K562 (cell line): ENCODE measurements at regions not wholly inside any gene's neighbourhood (a gene's known extent, or its start where the extent isn't known, plus 50 kb on each side); places are given as distances from the start of the nearest gene placed in this dataset.

Experiments
- ATAC-seq: fragments of 200-7000 bp; cut with Tn5 transposase; 3 replicates; pipeline ENCODE4 v1.9.1; 2020; ENCODE audit warnings: moderate library complexity
- BruUV-seq: library from RNA; stranded (reverse); fragments of 400-500 nt; replicated peaks from 2 replicates; lab custom pipeline; 2021; lab: Mats Ljungman, UMichigan
- CTCF ChIA-PET: fragments of 300-600 bp; formaldehyde crosslinking; extraction: SDS; loops from one replicate; lab custom pipeline; 2021; ENCODE audit warnings: low intra/inter-chr PET ratio; lab: Yijun Ruan, JAX
- POLR2A ChIA-PET: fragments of 300-600, 350-650 bp; sonication (Branson Sonifier 250); formaldehyde crosslinking; extraction: SDS; loops from one replicate; lab custom pipeline; 2021; ENCODE audit warnings: antibody characterized with exemption, inconsistent platforms; lab: Yijun Ruan, JAX
- DNase-seq, 4 experiments: peaks; one replicate each; pipeline versions ENCODE4 v3.0.0 to v3.0.0-alpha.2; 2011 to 2018; ENCODE audit warnings: low spot score in 3 of 4, mixed read lengths in 3 of 4; ENCODE audit errors: extremely low read depth in 1 of 4
- FAIRE-seq: peaks from 2 replicates; lab custom pipeline; 2011; peaks lifted over from hg19 to GRCh38; lab: Jason Lieb, UNC
- H2AFZ ChIP-seq: 2 replicates; pipeline ENCODE4 v1.6.0; 2011; ENCODE audit warnings: low read depth, low read length, control low read depth, inconsistent platforms
- H3K27ac ChIP-seq: fragments of 200-600 bp; 3 replicates; pipeline ENCODE4 v1.8.0; 2011; ENCODE audit warnings: low read depth, mild to moderate bottlenecking, control low read depth, inconsistent platforms, low read length, moderate library complexity, mixed read lengths; ENCODE audit errors: extremely low read depth
- H3K27me3 ChIP-seq, 2 experiments: fragments of 300-600 bp in 1 of 2; 2 replicates in 1 of 2; 3 replicates in 1 of 2; pipeline versions ENCODE4 v1.6.0 to v1.8.0; 2011; ENCODE audit warnings: inconsistent platforms in 2 of 2, low read length in 2 of 2, mild to moderate bottlenecking in 1 of 2, mixed read lengths in 1 of 2, moderate library complexity in 1 of 2; ENCODE audit not compliant: control insufficient read depth in 2 of 2, insufficient read depth in 2 of 2
- H3K36me3 ChIP-seq: fragments of 300-600 bp; 3 replicates; pipeline ENCODE4 v1.8.0; 2011; ENCODE audit warnings: mild to moderate bottlenecking, low read length, inconsistent platforms; ENCODE audit not compliant: control insufficient read depth, insufficient read depth
- H3K4me1 ChIP-seq, 2 experiments: fragments of 200-600 bp in 1 of 2; replicated peaks in 1 of 2; 2 replicates in 1 of 2; 3 replicates in 1 of 2; pipeline versions ENCODE4 v1.5.1 to v1.8.0; 2011; ENCODE audit warnings: inconsistent platforms in 2 of 2, low read length in 2 of 2, mild to moderate bottlenecking in 1 of 2, mixed read lengths in 1 of 2, moderate library complexity in 1 of 2; ENCODE audit not compliant: control insufficient read depth in 2 of 2, insufficient read depth in 2 of 2
- H3K4me2 ChIP-seq: 2 replicates; pipeline ENCODE4 v1.6.1; 2011; ENCODE audit warnings: low read length, control low read depth, inconsistent platforms, mixed read lengths; ENCODE audit not compliant: insufficient read depth
- H3K4me3 ChIP-seq: fragments of 200-600 bp; sonication (generic), shearing (Covaris generic); 2 replicates; pipeline ENCODE4 v1.5.1; 2016; ENCODE audit warnings: control low read depth, inconsistent platforms
- H3K79me2 ChIP-seq: fragments of 200-600 bp; 3 replicates; pipeline ENCODE4 v1.8.0; 2011; ENCODE audit warnings: low read length, inconsistent platforms; ENCODE audit not compliant: control insufficient read depth, insufficient read depth
- H3K9ac ChIP-seq, 2 experiments: 2 replicates each; pipeline versions ENCODE4 v1.6.0 to v1.6.1; 2011; ENCODE audit warnings: low read depth in 2 of 2, low read length in 2 of 2, control low read depth in 1 of 2, inconsistent platforms in 1 of 2, mild to moderate bottlenecking in 1 of 2, mixed read lengths in 1 of 2; ENCODE audit not compliant: insufficient read depth in 1 of 2
- H3K9me1 ChIP-seq: one replicate; pipeline ENCODE4 v1.6.0; 2011; ENCODE audit warnings: inconsistent platforms, mild to moderate bottlenecking, low read length, moderate library complexity; ENCODE audit not compliant: control insufficient read depth, insufficient read depth
- H3K9me3 ChIP-seq: replicated peaks from 2 replicates; pipeline ENCODE4 v1.5.1; 2011; ENCODE audit warnings: low read depth, low read length, inconsistent platforms; ENCODE audit not compliant: control insufficient read depth, insufficient read depth
- H4K20me1 ChIP-seq: replicated peaks from 2 replicates; pipeline ENCODE4 v1.6.1; 2011; ENCODE audit warnings: low read length, inconsistent platforms, mixed read lengths; ENCODE audit not compliant: control insufficient read depth, insufficient read depth
- ATF7 ChIP-seq: fragments of 450-650 bp; IDR thresholded peaks from 2 replicates; pipeline ENCODE4 v1.7.1; 2014; ENCODE audit warnings: mild to moderate bottlenecking, moderate library complexity
- CEBPB ChIP-seq: fragments of 450-650 bp; IDR thresholded peaks from 2 replicates; pipeline ENCODE4 v1.6.1; 2016; ENCODE audit warnings: missing genetic modification characterization, missing compliant biosample characterization
- CEBPG ChIP-seq, 3 experiments: fragments of 200-800 bp in 1 of 3; sonication (Bioruptor generic) in 1 of 3; sonication (generic) in 1 of 3; formaldehyde crosslinking in 1 of 3; IDR thresholded peaks in 2 of 3; conservative IDR thresholded peaks in 1 of 3; 2 replicates each; pipeline versions ENCODE4 v1.6.1 to v1.8.0; 2016 to 2022; ENCODE audit warnings: missing compliant biosample characterization in 2 of 3, missing genetic modification characterization in 2 of 3, mild to moderate bottlenecking in 1 of 3, missing genetic modification reagents in 1 of 3
- CREM ChIP-seq: IDR thresholded peaks from 2 replicates; pipeline ENCODE4 v1.6.1; 2014; ENCODE audit warnings: antibody characterized with exemption, low read depth
- JUN ChIP-seq, 2 experiments: sonication (generic) in 1 of 2; formaldehyde crosslinking in 1 of 2; IDR thresholded peaks; 2 replicates each; pipeline versions ENCODE4 v1.6.1 to v1.8.0; 2012 to 2022; ENCODE audit warnings: borderline replicate concordance in 2 of 2, mild to moderate bottlenecking in 2 of 2, improper control_type of control experiment in 1 of 2, low read depth in 1 of 2, low read length in 1 of 2, missing genetic modification reagents in 1 of 2
- JUND ChIP-seq, 2 experiments: IDR thresholded peaks; 2 replicates in 1 of 2; 3 replicates in 1 of 2; pipeline ENCODE4 v1.6.1; 2011; ENCODE audit warnings: borderline replicate concordance in 2 of 2, low read depth in 2 of 2, low read length in 2 of 2, improper control_type of control experiment in 1 of 2, missing biosample characterization in 1 of 2, missing genetic modification characterization in 1 of 2, missing genetic modification reagents in 1 of 2
- POLR3A ChIP-seq: IDR thresholded peaks from 2 replicates; pipeline ENCODE4 v1.6.1; 2011; ENCODE audit warnings: borderline replicate concordance, mild to moderate bottlenecking, moderate library complexity; ENCODE audit not compliant: insufficient read length, insufficient read depth; ENCODE audit errors: extremely low read depth
- RAD21 ChIP-seq, 2 experiments: fragments of 250-450 bp in 1 of 2; fragments of 450-650 bp in 1 of 2; sonication (Bioruptor Pico) in 1 of 2; formaldehyde crosslinking in 1 of 2; IDR thresholded peaks in 1 of 2; conservative IDR thresholded peaks in 1 of 2; 2 replicates each; pipeline versions ENCODE4 v1.4.0 to v1.8.0; 2020 to 2022; ENCODE audit warnings: mild to moderate bottlenecking in 2 of 2, moderate library complexity in 1 of 2
- STAG1 ChIP-seq: sonication (generic); formaldehyde crosslinking; IDR thresholded peaks from 2 replicates; pipeline ENCODE4 v1.5.0; 2020; ENCODE audit warnings: missing genetic modification reagents, borderline replicate concordance
- WGBS: fragments of 100-300 bp; shearing (Covaris generic); methylation state at CpG from one replicate; pipeline ENCODE4 v1.1.6; 2016; ENCODE audit warnings: low coverage, mixed read lengths; ENCODE audit not compliant: insufficient coverage; ENCODE audit errors: missing lambda C conversion rate; 5-methylcytosine and 5-hydroxymethylcytosine counted together
- in situ Hi-C: fragments of 300-500 bp; cut with MboI; formaldehyde crosslinking; loops from 4 replicates; pipeline ENCODE4 v1.15.0; 2018; ENCODE audit warnings: inconsistent platforms, mixed read lengths
- intact Hi-C: fragments of 100-400 bp; cut with micrococcal nuclease; formaldehyde crosslinking; loops from 2 replicates; pipeline ENCODE4 v1.14.2; 2022
- TF ChIP-seq, protein P1 (sequence below): IDR thresholded peaks from 2 replicates; pipeline ENCODE4 v1.6.1; 2011; ENCODE audit warnings: borderline replicate concordance, low read depth, mild to moderate bottlenecking, moderate library complexity, low read length; ENCODE audit not compliant: insufficient read depth, poor library complexity, severe bottlenecking

DNA sequence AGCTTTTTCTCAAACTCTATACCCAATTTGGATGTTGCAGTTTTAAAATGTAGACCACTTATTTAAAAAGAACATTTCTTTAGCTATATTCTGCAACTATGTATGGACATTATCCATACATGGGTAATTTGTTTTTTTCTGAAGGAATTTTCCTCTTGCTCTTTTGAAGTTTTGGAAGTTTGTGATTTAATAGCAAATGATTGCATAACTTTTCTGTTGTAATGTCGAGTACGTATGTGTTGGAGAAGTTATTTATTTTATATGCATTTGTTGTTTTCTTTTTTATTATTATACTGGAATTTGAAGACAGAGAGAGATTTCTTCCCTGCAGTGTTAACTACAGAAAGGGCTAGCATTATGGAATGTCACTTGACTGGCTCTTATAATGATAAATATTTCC, 207.7 kb upstream of the FANCL start:
- no peak overlapping the region for H3K27ac ChIP-seq
- no peak overlapping the region for H3K9ac ChIP-seq
- 9% methylated on average over 2 of the region's 2 CpGs for WGBS
- H3K9me3 ChIP-seq, result no peaks in the 10 kb centered on the region
- TF ChIP-seq CEBPG (CRISPR knock-in tag; IDR thresholded peaks at IDR 0.05) (no peak), CEBPG (tag; conservative IDR thresholded peaks at IDR 0.05 in 1 of 2, IDR thresholded peaks at IDR 0.05 in 1 of 2) (peak in 1 of 2 experiments; percentile 52; a peak in 1 of 4 replicates), POLR3A (no peak), CEBPB (0 out of 2 replicates have a peak, but pooled peaks have one; percentile 23)
- no peaks in the 10 kb centered on the region for H3K4me1 ChIP-seq
- H3K79me2 ChIP-seq, result no peaks in the 10 kb centered on the region
- no peaks in the 10 kb centered on the region for H3K9me1 ChIP-seq
- no peak overlapping the region for H3K4me3 ChIP-seq
- ATAC-seq, result no peak
- POLR2A ChIA-PET, result no interaction called here
- no peak overlapping the region for H2AFZ ChIP-seq
- no peaks in the 10 kb centered on the region for H3K27me3 ChIP-seq
- intact Hi-C loops, result loop anchor here (1.0 to 5.0 kb wide), 4 partner anchors 317 to 727 kb away; no protein-coding TSS in a partner anchor
- H3K36me3 ChIP-seq, result no peaks in the 10 kb centered on the region
- CTCF ChIA-PET, result interaction anchor here (1.0 kb wide), 1 partner anchor 318 kb away, joined by 4 read pairs; no protein-coding TSS in a partner anchor
- DNase-seq, result no peak
- in situ Hi-C loops, result loop anchor here (25.0 kb wide), 1 partner anchor 537 kb away; no protein-coding TSS in a partner anchor
- no peak overlapping the region for H3K4me2 ChIP-seq
- no peaks in the 10 kb centered on the region for H4K20me1 ChIP-seq
- no peak for FAIRE-seq
- BruUV-seq, result no TSS peak

DNA sequence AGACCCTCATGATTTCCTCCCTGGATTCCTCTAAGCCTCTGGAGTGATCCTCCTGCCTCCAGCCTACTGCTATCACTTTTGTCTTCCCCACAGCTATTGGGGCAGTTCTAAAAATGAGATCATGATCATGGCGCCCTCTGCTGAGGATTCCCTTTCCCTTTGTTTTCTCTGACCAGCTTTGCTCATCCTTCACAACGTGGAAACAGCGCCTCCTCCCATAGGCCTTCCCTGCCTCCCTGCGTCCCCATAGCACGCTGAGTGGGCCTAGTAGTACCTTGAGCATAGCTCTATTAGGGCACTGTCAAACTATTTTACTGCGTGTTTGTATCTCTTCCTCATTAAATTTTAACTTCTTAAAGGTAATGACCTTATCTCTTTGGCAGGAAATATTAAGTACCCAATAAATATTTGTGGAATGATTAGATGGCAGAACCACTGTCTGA, 207.0 kb upstream of the FANCL start:
- no peaks in the 10 kb centered on the region for H3K79me2 ChIP-seq
- ATAC-seq (peak; percentile 97), FAIRE-seq (peak; percentile 70), DNase-seq (peak in 3 of 4 experiments; percentile 13 to 74 (median 38))
- H3K4me3 ChIP-seq, result no peak overlapping the region
- ChIA-PET CTCF (interaction anchor here (1.0 to 1.5 kb wide), 3 partner anchors 317 to 689 kb away, joined by 4 to 8 read pairs (median 6); no protein-coding TSS in a partner anchor), POLR2A (interaction anchor here (0.7 kb wide), 1 partner anchor 35 kb away, joined by 4 read pairs; no protein-coding TSS in a partner anchor)
- no peak overlapping the region for H3K4me2 ChIP-seq
- H3K4me1 ChIP-seq, result no peaks in the 10 kb centered on the region
- WGBS, result 3% methylated on average over 6 of the region's 6 CpGs
- no peak overlapping the region for H3K9ac ChIP-seq
- no peaks in the 10 kb centered on the region for H4K20me1 ChIP-seq
- no peak overlapping the region for H2AFZ ChIP-seq
- H3K9me1 ChIP-seq, result no peaks in the 10 kb centered on the region
- H3K9me3 ChIP-seq, result no peaks in the 10 kb centered on the region
- no peaks in the 10 kb centered on the region for H3K36me3 ChIP-seq
- H3K27ac ChIP-seq, result no peak overlapping the region
- no peaks in the 10 kb centered on the region for H3K27me3 ChIP-seq
- intact Hi-C loops (loop anchor here (1.0 to 5.0 kb wide), 4 partner anchors 316 to 726 kb away; no protein-coding TSS in a partner anchor), in situ Hi-C loops (loop anchor here (25.0 kb wide), 1 partner anchor 536 kb away; no protein-coding TSS in a partner anchor)
- no TSS peak for BruUV-seq
- peak; percentile 65 to 79 for TF ChIP-seq RAD21 (CRISPR knock-in tag; conservative IDR thresholded peaks at IDR 0.05 in 1 of 2, IDR thresholded peaks at IDR 0.05 in 1 of 2)
- TF ChIP-seq JUND (IDR thresholded peaks at IDR 0.05; ENCODE audit: borderline replicate concordance, low read depth, low read length), result peak; percentile 42; the same call in 1 of the 2 replicates
- TF ChIP-seq JUND (tag; IDR thresholded peaks at IDR 0.05; ENCODE audit: borderline replicate concordance, low read depth, low read length), result no peak; the same call in 2 of the 3 replicates
- TF ChIP-seq ATF7, result 0 out of 2 replicates have a peak, but pooled peaks have one; percentile 27
- TF ChIP-seq JUN (IDR thresholded peaks at IDR 0.05; ENCODE audit: borderline replicate concordance, low read depth, low read length), result 0 out of 2 replicates have a peak, but pooled peaks have one; percentile 13
- TF ChIP-seq JUN (CRISPR knock-in tag; IDR thresholded peaks at IDR 0.05; ENCODE audit: borderline replicate concordance), result no peak
- TF ChIP-seq CREM, result peak; percentile 23; the same call in 1 of the 2 replicates
- TF ChIP-seq, protein P1, sequence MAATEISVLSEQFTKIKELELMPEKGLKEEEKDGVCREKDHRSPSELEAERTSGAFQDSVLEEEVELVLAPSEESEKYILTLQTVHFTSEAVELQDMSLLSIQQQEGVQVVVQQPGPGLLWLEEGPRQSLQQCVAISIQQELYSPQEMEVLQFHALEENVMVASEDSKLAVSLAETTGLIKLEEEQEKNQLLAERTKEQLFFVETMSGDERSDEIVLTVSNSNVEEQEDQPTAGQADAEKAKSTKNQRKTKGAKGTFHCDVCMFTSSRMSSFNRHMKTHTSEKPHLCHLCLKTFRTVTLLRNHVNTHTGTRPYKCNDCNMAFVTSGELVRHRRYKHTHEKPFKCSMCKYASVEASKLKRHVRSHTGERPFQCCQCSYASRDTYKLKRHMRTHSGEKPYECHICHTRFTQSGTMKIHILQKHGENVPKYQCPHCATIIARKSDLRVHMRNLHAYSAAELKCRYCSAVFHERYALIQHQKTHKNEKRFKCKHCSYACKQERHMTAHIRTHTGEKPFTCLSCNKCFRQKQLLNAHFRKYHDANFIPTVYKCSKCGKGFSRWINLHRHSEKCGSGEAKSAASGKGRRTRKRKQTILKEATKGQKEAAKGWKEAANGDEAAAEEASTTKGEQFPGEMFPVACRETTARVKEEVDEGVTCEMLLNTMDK, result peak; percentile 25
- peak; percentile 36; the same call in 1 of the 2 replicates for TF ChIP-seq STAG1
